ENCODE measurements at regions not wholly inside any gene's neighbourhood (a gene's known extent, or its start where the extent isn't known, plus 50 kb on each side); places are given as distances from the start of the nearest gene placed in this dataset.

DNA sequence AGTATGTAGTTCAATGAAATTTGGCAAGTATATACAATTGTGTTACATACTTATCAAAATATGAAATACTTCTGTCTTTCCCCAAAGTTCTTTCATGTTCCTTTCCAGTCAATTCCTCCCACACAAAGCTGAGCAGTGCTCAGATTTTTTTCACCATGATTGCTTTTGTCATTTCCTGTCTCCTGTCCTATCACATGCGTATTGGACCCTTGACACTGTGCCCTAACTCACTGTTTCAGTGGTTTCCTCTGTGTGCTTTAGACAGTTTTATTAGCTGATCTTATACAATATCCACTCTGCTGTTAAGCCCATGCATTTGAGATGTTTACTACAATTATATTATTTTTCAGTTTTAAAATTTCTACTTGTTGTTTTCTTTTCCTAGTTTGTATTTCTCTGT, 463.6 kb upstream of the MEF2C start:
- FAIRE-seq (no peak), DNase-seq (ENCODE audit: low read depth) (no peak)
- H3K36me3 ChIP-seq (ENCODE audit: insufficient read depth, low read length) = no peaks in the 10 kb centered on the region
- no peaks in the 10 kb centered on the region for H3K27me3 ChIP-seq (ENCODE audit: insufficient read depth, low read length)
- H3K9me3 ChIP-seq (ENCODE audit: insufficient read depth, low read depth, low read length) = no peaks in the 10 kb centered on the region
- Mint-ChIP-seq H3K27me3 (ENCODE audit: low read depth, unreplicated experiment) (no peaks in the 10 kb centered on the region), H3K4me3 (ENCODE audit: unreplicated experiment) (no peak overlapping the region), H3K36me3 (ENCODE audit: low read depth, unreplicated experiment) (no peaks in the 10 kb centered on the region), H3K27ac (ENCODE audit: unreplicated experiment) (no peak overlapping the region), H3K9me3 (ENCODE audit: unreplicated experiment) (no peaks in the 10 kb centered on the region), H3K4me1 (ENCODE audit: low read depth, unreplicated experiment) (peaks cover 15% of the 10 kb centered on the region)
- no peaks in the 10 kb centered on the region for H4K20me1 ChIP-seq (ENCODE audit: insufficient read depth, low read length)
- H3K9ac ChIP-seq (ENCODE audit: low read length) = no peak overlapping the region
- TF ChIP-seq, protein P1, sequence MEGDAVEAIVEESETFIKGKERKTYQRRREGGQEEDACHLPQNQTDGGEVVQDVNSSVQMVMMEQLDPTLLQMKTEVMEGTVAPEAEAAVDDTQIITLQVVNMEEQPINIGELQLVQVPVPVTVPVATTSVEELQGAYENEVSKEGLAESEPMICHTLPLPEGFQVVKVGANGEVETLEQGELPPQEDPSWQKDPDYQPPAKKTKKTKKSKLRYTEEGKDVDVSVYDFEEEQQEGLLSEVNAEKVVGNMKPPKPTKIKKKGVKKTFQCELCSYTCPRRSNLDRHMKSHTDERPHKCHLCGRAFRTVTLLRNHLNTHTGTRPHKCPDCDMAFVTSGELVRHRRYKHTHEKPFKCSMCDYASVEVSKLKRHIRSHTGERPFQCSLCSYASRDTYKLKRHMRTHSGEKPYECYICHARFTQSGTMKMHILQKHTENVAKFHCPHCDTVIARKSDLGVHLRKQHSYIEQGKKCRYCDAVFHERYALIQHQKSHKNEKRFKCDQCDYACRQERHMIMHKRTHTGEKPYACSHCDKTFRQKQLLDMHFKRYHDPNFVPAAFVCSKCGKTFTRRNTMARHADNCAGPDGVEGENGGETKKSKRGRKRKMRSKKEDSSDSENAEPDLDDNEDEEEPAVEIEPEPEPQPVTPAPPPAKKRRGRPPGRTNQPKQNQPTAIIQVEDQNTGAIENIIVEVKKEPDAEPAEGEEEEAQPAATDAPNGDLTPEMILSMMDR (IDR thresholded peaks at IDR 0.05; ENCODE audit: insufficient read depth, low read depth, low read length) = no peak
- TF ChIP-seq EZH2 (IDR thresholded peaks at IDR 0.05; ENCODE audit: insufficient read depth, low read length) = no peak
- no peak overlapping the region for H3K27ac ChIP-seq (ENCODE audit: low read depth, low read length)
- no peak overlapping the region for H3K4me3 ChIP-seq (ENCODE audit: insufficient read depth, low read depth, low read length)
- H3K79me2 ChIP-seq (ENCODE audit: insufficient read depth, low read length) = no peaks in the 10 kb centered on the region
- H2AFZ ChIP-seq (ENCODE audit: low read depth, low read length) = no peak overlapping the region
- H3K4me1 ChIP-seq (ENCODE audit: insufficient read depth, low read length) = peaks cover 2% of the 10 kb centered on the region
- no peak overlapping the region for H3K4me2 ChIP-seq (ENCODE audit: low read length)

DNA sequence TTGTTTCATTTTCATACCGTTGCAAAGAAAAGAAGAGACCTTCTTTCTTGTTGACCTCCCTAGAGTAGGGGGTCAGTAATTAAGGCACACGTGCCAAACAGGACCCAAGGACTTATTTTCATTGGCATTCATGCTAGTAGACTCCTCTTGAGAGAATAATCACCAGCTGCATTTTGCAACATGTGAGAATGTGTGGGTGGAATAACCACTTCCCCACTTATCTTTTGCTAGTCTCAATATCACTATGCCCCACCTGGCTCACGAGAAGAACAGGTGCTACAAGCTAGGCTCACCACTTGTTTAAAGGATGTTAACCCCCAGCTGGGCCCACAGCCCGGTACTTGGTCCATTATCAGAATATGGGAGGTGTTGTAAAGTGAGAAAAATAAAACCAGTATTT, 460.7 kb upstream of the MEF2C start:
- H3K27me3 Mint-ChIP-seq (ENCODE audit: low read depth, unreplicated experiment) = no peaks in the 10 kb centered on the region
- Histone ChIP-seq H3K9ac (ENCODE audit: low read length) (no peak overlapping the region), H3K4me2 (ENCODE audit: low read length) (no peak overlapping the region), H3K27ac (ENCODE audit: low read depth, low read length) (no peak overlapping the region), H4K20me1 (ENCODE audit: insufficient read depth, low read length) (no peaks in the 10 kb centered on the region), H3K79me2 (ENCODE audit: insufficient read depth, low read length) (no peaks in the 10 kb centered on the region), H3K36me3 (ENCODE audit: insufficient read depth, low read length) (no peaks in the 10 kb centered on the region), H3K4me1 (ENCODE audit: insufficient read depth, low read length) (no peaks in the 10 kb centered on the region), H3K27me3 (ENCODE audit: insufficient read depth, low read length) (no peaks in the 10 kb centered on the region), H2AFZ (ENCODE audit: low read depth, low read length) (no peak overlapping the region), H3K9me3 (ENCODE audit: insufficient read depth, low read depth, low read length) (no peaks in the 10 kb centered on the region), H3K4me3 (ENCODE audit: insufficient read depth, low read depth, low read length) (no peak overlapping the region)
- no peaks in the 10 kb centered on the region for H3K36me3 Mint-ChIP-seq (ENCODE audit: low read depth, unreplicated experiment)
- DNase-seq (ENCODE audit: low read depth) (peak; percentile 59), FAIRE-seq (no peak)
- H3K4me1 Mint-ChIP-seq (ENCODE audit: low read depth, unreplicated experiment) = peaks cover 19% of the 10 kb centered on the region
- no peak overlapping the region for H3K4me3 Mint-ChIP-seq (ENCODE audit: unreplicated experiment)
- TF ChIP-seq EZH2 (IDR thresholded peaks at IDR 0.05; ENCODE audit: insufficient read depth, low read length) = no peak
- TF ChIP-seq, protein P1 (IDR thresholded peaks at IDR 0.05; ENCODE audit: insufficient read depth, low read depth, low read length) = no peak
- no peak overlapping the region for H3K27ac Mint-ChIP-seq (ENCODE audit: unreplicated experiment)
- no peaks in the 10 kb centered on the region for H3K9me3 Mint-ChIP-seq (ENCODE audit: unreplicated experiment)

DNA sequence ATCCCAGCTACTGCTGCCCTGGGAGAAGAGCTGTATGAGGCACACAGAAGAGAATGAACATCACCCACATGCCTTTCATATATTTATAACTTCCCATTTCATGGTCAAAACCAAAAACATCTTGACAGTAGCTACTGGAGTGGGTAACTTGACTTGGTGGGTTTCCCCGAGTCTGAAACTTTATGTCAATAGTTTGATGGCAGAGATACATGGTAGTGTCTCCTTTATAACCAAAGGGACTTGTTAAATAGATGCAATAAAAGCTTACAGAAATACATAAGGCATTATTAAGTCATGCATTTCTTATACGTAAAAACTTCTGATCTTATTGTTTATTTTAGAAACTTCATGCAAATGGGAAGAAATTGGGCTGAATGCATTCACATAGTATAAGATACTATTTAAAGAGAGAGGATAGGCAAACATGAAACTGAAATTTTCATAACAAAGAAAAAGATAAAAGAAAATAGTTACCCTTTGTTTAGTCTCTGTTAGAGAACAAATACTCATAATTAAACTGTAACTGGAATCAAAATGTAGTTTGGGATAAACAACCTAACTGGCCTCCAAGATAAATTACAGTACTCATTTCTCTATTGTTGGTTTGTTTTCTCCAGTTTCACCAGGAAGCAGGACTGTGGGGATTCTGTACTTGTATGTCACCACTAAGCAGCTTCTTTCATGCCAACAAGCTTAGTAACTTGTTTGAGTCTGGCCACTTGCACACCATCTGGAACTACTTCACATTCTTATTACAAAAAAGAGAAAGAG, 459.3 kb upstream of the MEF2C start:
- Histone ChIP-seq H3K9ac (ENCODE audit: low read length) (no peak overlapping the region), H3K4me2 (ENCODE audit: low read length) (peak overlapping the region; percentile 21), H4K20me1 (ENCODE audit: insufficient read depth, low read length) (no peaks in the 10 kb centered on the region), H3K27me3 (ENCODE audit: insufficient read depth, low read length) (no peaks in the 10 kb centered on the region), H3K27ac (ENCODE audit: low read depth, low read length) (peak overlapping the region; percentile 1), H3K36me3 (ENCODE audit: insufficient read depth, low read length) (no peaks in the 10 kb centered on the region), H3K9me3 (ENCODE audit: insufficient read depth, low read depth, low read length) (no peaks in the 10 kb centered on the region), H3K4me1 (ENCODE audit: insufficient read depth, low read length) (no peaks in the 10 kb centered on the region), H3K79me2 (ENCODE audit: insufficient read depth, low read length) (no peaks in the 10 kb centered on the region), H2AFZ (ENCODE audit: low read depth, low read length) (no peak overlapping the region), H3K4me3 (ENCODE audit: insufficient read depth, low read depth, low read length) (no peak overlapping the region)
- no peak for TF ChIP-seq EZH2 (IDR thresholded peaks at IDR 0.05; ENCODE audit: insufficient read depth, low read length)
- TF ChIP-seq, protein P1 (IDR thresholded peaks at IDR 0.05; ENCODE audit: insufficient read depth, low read depth, low read length) = no peak
- Mint-ChIP-seq H3K4me1 (ENCODE audit: low read depth, unreplicated experiment) (peaks cover 22% of the 10 kb centered on the region), H3K27ac (ENCODE audit: unreplicated experiment) (peak overlapping the region; percentile 80), H3K9me3 (ENCODE audit: unreplicated experiment) (no peaks in the 10 kb centered on the region), H3K36me3 (ENCODE audit: low read depth, unreplicated experiment) (no peaks in the 10 kb centered on the region), H3K4me3 (ENCODE audit: unreplicated experiment) (no peak overlapping the region), H3K27me3 (ENCODE audit: low read depth, unreplicated experiment) (no peaks in the 10 kb centered on the region)
- FAIRE-seq (peak; percentile 23), DNase-seq (ENCODE audit: low read depth) (peak; percentile 95)
